GM23338 (cell line): ENCODE measurements at regions not wholly inside any gene's neighbourhood (a gene's known extent, or its start where the extent isn't known, plus 50 kb on each side); places are given as distances from the start of the nearest gene placed in this dataset.

Source experiments
- ATAC-seq: fragments of 200-7000 bp; cut with Tn5 transposase; 3 replicates; pipeline ENCODE4 v1.9.1; 2020
- DNase-seq: peaks from one replicate; pipeline ENCODE4 v3.0.0-alpha.2; 2015; ENCODE audit warnings: low spot score
- H2AFZ ChIP-seq: fragments of 200-600 bp; sonication (generic); 2 replicates; pipeline ENCODE4 v1.8.0; 2016; ENCODE audit warnings: antibody characterized with exemption, mild to moderate bottlenecking, moderate library complexity
- H3F3A ChIP-seq: fragments of 200-600 bp; sonication (generic); replicated peaks from 2 replicates; pipeline ENCODE4 v1.8.0; 2017; ENCODE audit warnings: antibody characterized with exemption, mixed run types, low read depth
- H3K27ac ChIP-seq: fragments of 200-600 bp; sonication (generic); 2 replicates; pipeline ENCODE4 v1.6.1; 2016; ENCODE audit warnings: low read depth
- H3K27me3 ChIP-seq: fragments of 200-600 bp; sonication (generic); 2 replicates; pipeline ENCODE4 v1.8.0; 2016; ENCODE audit warnings: mild to moderate bottlenecking, mixed run types, moderate library complexity; ENCODE audit not compliant: insufficient read depth
- H3K36me3 ChIP-seq: fragments of 200-600 bp; sonication (generic); 2 replicates; pipeline ENCODE4 v1.8.0; 2016; ENCODE audit warnings: mild to moderate bottlenecking; ENCODE audit not compliant: insufficient read depth
- H3K4me1 ChIP-seq: fragments of 200-600 bp; sonication (generic); 2 replicates; pipeline ENCODE4 v1.8.0; 2016; ENCODE audit warnings: mild to moderate bottlenecking, moderate library complexity; ENCODE audit not compliant: insufficient read depth
- H3K4me2 ChIP-seq: fragments of 200-600 bp; sonication (generic); 2 replicates; pipeline ENCODE4 v1.7.1; 2017; ENCODE audit warnings: mixed run types
- H3K4me3 ChIP-seq: fragments of 200-600 bp; sonication (generic); 2 replicates; pipeline ENCODE4 v1.6.1; 2016; ENCODE audit warnings: mixed run types
- H3K79me2 ChIP-seq: fragments of 200-600 bp; sonication (generic); replicated peaks from 2 replicates; pipeline ENCODE4 v1.8.0; 2017; ENCODE audit warnings: mild to moderate bottlenecking; ENCODE audit not compliant: insufficient read depth
- H3K9me2 ChIP-seq: fragments of 200-600 bp; sonication (generic); 2 replicates; pipeline ENCODE4 v1.8.0; 2017; ENCODE audit not compliant: insufficient read depth
- H4K20me1 ChIP-seq: fragments of 200-600 bp; sonication (generic); replicated peaks from 2 replicates; pipeline ENCODE4 v1.8.0; 2017; ENCODE audit warnings: mild to moderate bottlenecking; ENCODE audit not compliant: insufficient read depth
- H3K27ac Mint-ChIP-seq: 2 replicates; pipeline ENCODE4 v1.8.0; 2020; ENCODE audit warnings: inconsistent platforms, mild to moderate bottlenecking, moderate library complexity, mixed read lengths
- H3K27me3 Mint-ChIP-seq: 3 replicates; pipeline ENCODE4 v1.8.0; 2022; ENCODE audit warnings: low read depth, mild to moderate bottlenecking, moderate library complexity, mixed read lengths, inconsistent platforms; ENCODE audit not compliant: insufficient read depth, poor library complexity
- H3K36me3 Mint-ChIP-seq: 3 replicates; pipeline ENCODE4 v1.8.0; 2021; ENCODE audit warnings: low read depth, mild to moderate bottlenecking, inconsistent platforms, moderate library complexity, mixed read lengths
- H3K4me1 Mint-ChIP-seq: 3 replicates; pipeline ENCODE4 v1.8.0; 2020; ENCODE audit warnings: mild to moderate bottlenecking, inconsistent platforms, mixed read lengths
- H3K4me3 Mint-ChIP-seq: 3 replicates; pipeline ENCODE4 v1.8.0; 2021; ENCODE audit warnings: moderate library complexity, mild to moderate bottlenecking, inconsistent platforms, mixed read lengths
- H3K9me3 Mint-ChIP-seq: 3 replicates; pipeline ENCODE4 v1.8.0; 2020; ENCODE audit warnings: moderate library complexity, mild to moderate bottlenecking, inconsistent platforms, mixed read lengths
- CTCF ChIP-seq, 2 experiments: fragments of 200-600 bp in 1 of 2; sonication (generic) in 1 of 2; conservative IDR thresholded peaks; 2 replicates each; pipeline versions ENCODE4 v1.5.1 to v1.6.1; 2016 to 2017; ENCODE audit warnings: antibody characterized with exemption in 2 of 2, low read depth in 2 of 2, mild to moderate bottlenecking in 2 of 2, moderate library complexity in 1 of 2
- ETS1 ChIP-seq: IDR thresholded peaks from 2 replicates; pipeline ENCODE4 v1.6.1; 2016; ENCODE audit warnings: antibody characterized with exemption
- EZH2phosphoT487 ChIP-seq: fragments of 200-600 bp; sonication (generic); IDR thresholded peaks from one replicate; pipeline ENCODE4 v1.8.1; 2018; ENCODE audit warnings: antibody characterized with exemption; ENCODE audit not compliant: unreplicated experiment
- POLR2AphosphoS5 ChIP-seq: IDR thresholded peaks from 2 replicates; pipeline ENCODE4 v1.6.1; 2016; ENCODE audit warnings: antibody characterized with exemption, low read depth
- REST ChIP-seq: IDR thresholded peaks from one replicate; pipeline ENCODE4 v1.6.1; 2018; ENCODE audit warnings: antibody characterized with exemption; ENCODE audit not compliant: unreplicated experiment
- STAT1 ChIP-seq: IDR thresholded peaks from one replicate; pipeline ENCODE4 v1.6.1; 2016; ENCODE audit warnings: antibody characterized with exemption; ENCODE audit not compliant: unreplicated experiment
- ZNF331 ChIP-seq: fragments of 250-450 bp; sonication (Bioruptor Pico); IDR thresholded peaks from 2 replicates; pipeline ENCODE4 v1.5.0; 2020; ENCODE audit warnings: low read depth, mild to moderate bottlenecking, moderate library complexity
- ZNF462 ChIP-seq: fragments of 250-450 bp; sonication (Bioruptor Pico); IDR thresholded peaks from 2 replicates; pipeline ENCODE4 v1.5.0; 2020; ENCODE audit warnings: mild to moderate bottlenecking, moderate library complexity

GRCh38 chr15:66625531-66625930 is 59.7 kb upstream of the LCTL start:
- ATAC-seq (no peak), DNase-seq (no peak)
- TF ChIP-seq REST (no peak), ETS1 (0 out of 2 replicates have a peak, but pooled peaks have one; percentile 18), ZNF331 (no peak), CTCF (conservative IDR thresholded peaks at IDR 0.05; ENCODE audit: low read depth in 2 of 2) (no peak), POLR2AphosphoS5 (no peak)
- H3K36me3 Mint-ChIP-seq = no peaks in the 10 kb centered on the region
- H3K9me2 ChIP-seq = no peaks in the 10 kb centered on the region; the same call in 1 of the 2 replicates
- H3F3A ChIP-seq = peaks cover 7% of the 10 kb centered on the region; the same call in 1 of the 2 replicates
- H3K4me3 Mint-ChIP-seq = no peak overlapping the region
- peaks cover 22% of the 10 kb centered on the region for H3K27me3 Mint-ChIP-seq
- no peak overlapping the region for H3K4me3 ChIP-seq
- peak overlapping the region; percentile 50 for H3K27ac Mint-ChIP-seq
- peak overlapping the region; percentile 35; the same call in 1 of the 2 replicates for H3K27ac ChIP-seq
- H3K9me3 Mint-ChIP-seq = no peaks in the 10 kb centered on the region
- no peaks in the 10 kb centered on the region for H4K20me1 ChIP-seq
- peak overlapping the region; percentile 4 for H3K4me2 ChIP-seq
- no peak overlapping the region for H2AFZ ChIP-seq
- peaks cover 60% of the 10 kb centered on the region for H3K4me1 Mint-ChIP-seq
- peaks cover 50% of the 10 kb centered on the region for H3K4me1 ChIP-seq
- H3K79me2 ChIP-seq = no peaks in the 10 kb centered on the region
- 0 out of 2 replicates have a peak, but pooled peaks cover 6% of the 10 kb centered on the region for H3K27me3 ChIP-seq
- H3K36me3 ChIP-seq = no peaks in the 10 kb centered on the region

GRCh38 chr15:66625974-66626373 is 60.2 kb upstream of the LCTL start:
- Histone ChIP-seq H3K27ac (peak overlapping the region; percentile 35; the same call in 1 of the 2 replicates), H2AFZ (no peak overlapping the region)
- no peak for TF ChIP-seq STAT1
- no peak for TF ChIP-seq ZNF331
- no peak for TF ChIP-seq ZNF462 (CRISPR knock-in tag)
- no peak for TF ChIP-seq EZH2phosphoT487

More at GRCh38 chr15:66625974-66626373, 60.2 kb upstream of the LCTL start:
- Histone ChIP-seq H4K20me1 (no peaks in the 10 kb centered on the region), H3K4me3 (no peak overlapping the region), H3K36me3 (no peaks in the 10 kb centered on the region), H3K79me2 (no peaks in the 10 kb centered on the region), H3K4me2 (peak overlapping the region; percentile 4), H3K9me2 (no peaks in the 10 kb centered on the region; the same call in 1 of the 2 replicates), H3F3A (peaks cover 4% of the 10 kb centered on the region; the same call in 1 of the 2 replicates), H3K27me3 (0 out of 2 replicates have a peak, but pooled peaks cover 3% of the 10 kb centered on the region), H3K4me1 (peaks cover 46% of the 10 kb centered on the region)
- Mint-ChIP-seq H3K36me3 (no peaks in the 10 kb centered on the region), H3K27ac (peak overlapping the region; percentile 50), H3K9me3 (no peaks in the 10 kb centered on the region), H3K4me3 (no peak overlapping the region), H3K27me3 (peaks cover 19% of the 10 kb centered on the region), H3K4me1 (peaks cover 58% of the 10 kb centered on the region)
- no peak for ATAC-seq
- no peak for DNase-seq
